NCI-H2081 (cell line): ENCODE measurements at regions not wholly inside any gene's neighbourhood (a gene's known extent, or its start where the extent isn't known, plus 50 kb on each side); places are given as distances from the start of the nearest gene placed in this dataset.
A peak's percentile ranks its signal among the peaks of the same experiment; 100 is the strongest.
"Not testable (repeated sequence)": the region's sequence is repeated elsewhere in the genome, so short reads cannot be mapped to it uniquely, and the experiment has no call there.

Experiments used
- DNase-seq, 2 experiments: peaks; one replicate each; lab custom pipeline; 2025; lab: John Stamatoyannopoulos, UW

GRCh38 chr4:155592179-155592937, 74.3 kb upstream of the GUCY1A1 start:
- DNase-seq: no peak

- no peak for DNase-seq
Measured at GRCh38 chr4:155591738-155592143, 74.9 kb upstream of the GUCY1A1 start.

- DNase-seq: no peak
Measured at GRCh38 chr4:155590796-155591585, 75.7 kb upstream of the GUCY1A1 start.

- DNase-seq: no peak
Measured at GRCh38 chr4:155588437-155588836, 78.2 kb upstream of the GUCY1A1 start.

GRCh38 chr4:155587766-155588165, 78.9 kb upstream of the GUCY1A1 start:
- no peak for DNase-seq

- peak; percentile 29 to 69 for DNase-seq
Measured at GRCh38 chr4:155582971-155583437, 83.6 kb upstream of the GUCY1A1 start.

- DNase-seq: no peak
Measured at GRCh38 chr4:155582041-155582440, 84.6 kb upstream of the GUCY1A1 start.

- DNase-seq: no peak
Measured at GRCh38 chr4:155578726-155579370, 87.8 kb upstream of the GUCY1A1 start.

GRCh38 chr4:155578219-155578618, 88.4 kb upstream of the GUCY1A1 start:
- DNase-seq: no peak

- DNase-seq: not testable (repeated sequence)
Measured at GRCh38 chr4:155574329-155574728, 92.3 kb upstream of the GUCY1A1 start.

GRCh38 chr4:155573126-155573525, 93.5 kb upstream of the GUCY1A1 start:
- no peak for DNase-seq

- no peak for DNase-seq
Measured at GRCh38 chr4:155572106-155572703, 94.4 kb upstream of the GUCY1A1 start.

- no peak for DNase-seq
Measured at GRCh38 chr4:155571184-155571944, 95.3 kb upstream of the GUCY1A1 start.

- no peak for DNase-seq
Measured at GRCh38 chr4:155570661-155571060, 96.0 kb upstream of the GUCY1A1 start.

GRCh38 chr4:155569960-155570515, 96.6 kb upstream of the GUCY1A1 start:
- no peak for DNase-seq

- no peak for DNase-seq
Measured at GRCh38 chr4:155569471-155569870, 97.2 kb upstream of the GUCY1A1 start.

- peak in 1 of 2 experiments; percentile 5 for DNase-seq
Measured at GRCh38 chr4:155568641-155569220, 97.9 kb upstream of the GUCY1A1 start.

- no peak for DNase-seq
Measured at GRCh38 chr4:155566354-155566753, 100.3 kb upstream of the GUCY1A1 start.

- no peak for DNase-seq
Measured at GRCh38 chr4:155565776-155566175, 100.9 kb upstream of the GUCY1A1 start.

GRCh38 chr4:155565330-155565729, 101.3 kb upstream of the GUCY1A1 start:
- DNase-seq: no peak

- DNase-seq: no peak
Measured at GRCh38 chr4:155564880-155565279, 101.8 kb upstream of the GUCY1A1 start.
